SKM-1 treated with dmso at 0.1 percent for 144 hours (cell line): ENCODE measurements at regions not wholly inside any gene's neighbourhood (a gene's known extent, or its start where the extent isn't known, plus 50 kb on each side); places are given as distances from the start of the nearest gene placed in this dataset.

Source experiments
- DNase-seq: peaks from one replicate; lab custom pipeline; 2025; ENCODE audit not compliant: unreplicated experiment; lab: John Stamatoyannopoulos, UW

DNA sequence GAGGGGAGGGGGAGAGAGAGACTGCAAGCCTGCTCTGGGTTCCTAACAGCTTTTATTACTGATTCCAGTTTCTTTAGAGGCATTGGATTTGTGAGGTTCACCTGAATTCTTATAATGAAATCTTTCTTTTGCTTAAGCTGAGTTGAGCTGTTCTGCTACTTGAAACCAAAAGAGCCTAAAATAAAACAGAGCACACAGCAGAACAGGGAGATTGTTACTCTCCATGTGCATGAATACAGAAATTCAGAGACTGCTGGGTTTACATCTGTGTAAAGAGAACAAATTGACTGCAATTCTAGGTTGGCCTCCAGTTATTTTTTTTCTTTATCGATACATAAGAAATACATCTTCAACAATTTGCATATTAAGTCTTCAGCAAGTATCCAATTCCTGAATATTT, 168.8 kb upstream of the NRIP1 start:
- no peak for DNase-seq

DNA sequence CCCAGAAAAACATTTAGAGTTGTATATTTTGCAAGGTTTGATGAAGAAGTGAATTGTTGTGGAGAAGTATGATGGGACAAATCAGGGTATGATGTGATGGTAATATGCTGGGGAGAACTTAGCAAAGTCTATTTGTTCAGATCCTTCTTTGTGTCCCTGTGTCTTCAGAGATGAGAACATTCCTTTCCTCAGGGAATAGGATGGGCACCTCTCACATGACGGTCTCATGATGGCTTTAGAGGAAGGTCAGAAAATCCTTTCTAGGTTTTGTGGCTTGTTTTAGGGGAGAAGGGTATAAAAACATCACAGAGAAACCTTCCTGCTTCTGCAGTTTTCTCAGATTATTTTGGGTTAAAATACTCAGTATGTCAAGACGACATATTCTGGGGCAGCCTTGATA, 171.3 kb upstream of the NRIP1 start:
- DNase-seq: no peak

DNA sequence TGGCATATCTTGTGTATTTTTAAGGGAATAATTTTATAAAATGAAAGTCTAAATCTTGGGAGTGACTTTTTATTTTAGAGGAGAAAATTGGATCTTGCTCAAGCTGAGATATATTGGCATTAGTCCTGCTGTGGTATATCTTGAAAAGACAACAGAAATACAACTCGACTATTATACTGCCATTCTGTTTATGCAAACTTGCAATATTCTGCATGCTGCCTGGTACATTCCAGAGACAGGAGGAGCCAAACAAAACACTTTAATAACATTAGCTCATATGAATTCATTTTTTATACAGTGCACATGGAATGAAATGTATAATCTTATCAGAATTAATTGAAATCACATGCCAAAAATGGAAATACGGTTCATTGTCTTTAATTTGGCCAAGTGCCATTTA, 176.0 kb upstream of the NRIP1 start:
- no peak for DNase-seq

DNA sequence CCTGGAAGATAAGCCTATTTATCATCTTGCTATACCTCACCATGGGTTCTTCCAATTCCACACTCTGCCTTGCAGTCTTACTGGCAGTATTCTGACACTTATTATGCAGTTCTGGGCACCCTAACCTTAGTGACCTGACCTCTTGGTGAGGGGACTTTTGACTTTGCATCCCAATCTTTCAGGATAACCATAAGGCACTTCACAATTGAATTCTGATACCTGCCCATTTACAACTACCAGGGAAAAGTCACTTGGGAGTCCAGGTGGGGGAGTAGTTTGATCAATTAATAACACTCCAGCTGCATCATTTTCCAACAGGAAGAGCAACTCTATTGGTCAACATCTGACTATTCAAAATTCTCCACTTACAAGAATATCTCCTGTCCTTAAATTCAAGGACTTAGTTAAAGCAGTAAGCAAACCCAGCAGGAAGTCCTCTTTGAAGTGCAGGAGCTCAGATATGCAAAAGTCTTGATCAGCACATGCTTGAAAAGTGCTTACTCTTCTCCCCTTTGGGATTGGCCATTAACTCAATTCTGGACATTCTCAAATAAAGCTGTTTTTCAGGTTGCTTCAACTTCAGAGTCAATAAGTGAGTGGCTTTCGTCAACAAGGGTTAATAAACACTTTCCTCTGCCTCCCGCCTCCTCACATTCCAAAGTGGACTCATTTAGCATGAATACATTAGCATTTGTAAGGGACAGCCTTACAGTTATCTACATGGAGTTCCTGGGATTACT, 177.4 kb upstream of the NRIP1 start:
- DNase-seq: no peak

DNA sequence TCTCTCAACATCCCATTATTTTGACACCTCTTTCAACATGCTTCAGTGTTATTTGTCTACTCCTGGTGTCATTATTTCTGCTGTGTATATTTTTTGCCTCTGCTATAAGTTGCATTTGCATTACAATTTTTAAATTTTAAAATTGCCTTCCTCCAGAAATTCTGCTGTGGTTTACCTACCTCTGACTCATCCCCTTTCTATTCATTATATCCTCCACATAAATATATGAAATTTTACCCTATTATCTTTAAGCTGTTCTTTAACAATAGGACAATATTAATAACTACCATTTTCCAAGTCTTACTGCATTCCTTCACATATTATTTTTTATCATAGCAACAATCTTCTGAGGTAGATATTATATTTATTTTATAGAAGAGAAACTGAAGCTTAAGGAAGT, 178.1 kb upstream of the NRIP1 start:
- DNase-seq: no peak

DNA sequence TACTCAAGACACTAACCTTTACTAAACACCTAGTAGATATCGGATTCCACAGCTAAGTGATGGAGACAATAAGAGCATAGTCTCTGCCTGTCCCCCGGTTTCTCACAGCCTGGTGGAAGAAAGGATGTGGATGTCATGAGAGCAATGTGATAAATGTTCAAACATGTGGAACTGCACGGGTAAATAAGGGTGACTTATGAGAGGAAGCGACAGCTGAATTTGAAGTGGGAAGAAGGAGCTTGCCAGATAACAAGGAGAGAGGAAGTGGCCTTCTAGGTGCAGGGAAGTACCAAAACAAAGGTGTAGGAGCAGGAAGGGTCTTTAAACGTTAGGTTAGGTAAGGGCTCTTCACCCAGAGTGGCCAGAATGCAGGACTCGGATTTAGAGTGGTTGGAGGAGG, 178.6 kb upstream of the NRIP1 start:
- no peak for DNase-seq

DNA sequence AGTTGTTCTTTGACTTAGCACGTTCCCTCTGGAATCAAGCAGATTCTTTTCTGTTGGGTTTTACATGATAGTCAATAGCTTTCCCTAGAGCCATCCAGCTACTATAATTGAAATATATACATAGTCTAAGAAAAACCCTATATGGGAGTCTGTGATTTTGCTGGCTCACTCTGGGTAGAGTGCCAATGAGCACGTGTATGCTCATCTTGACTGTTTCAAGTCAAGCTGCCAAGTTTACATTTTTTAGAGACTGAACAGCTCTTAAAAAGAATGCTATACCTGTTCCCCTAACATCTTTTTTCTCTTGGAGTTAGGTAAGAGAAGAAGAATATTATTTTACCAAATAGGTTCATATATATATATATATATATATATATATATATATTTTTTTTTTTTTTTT, 182.8 kb upstream of the NRIP1 start:
- no peak for DNase-seq

DNA sequence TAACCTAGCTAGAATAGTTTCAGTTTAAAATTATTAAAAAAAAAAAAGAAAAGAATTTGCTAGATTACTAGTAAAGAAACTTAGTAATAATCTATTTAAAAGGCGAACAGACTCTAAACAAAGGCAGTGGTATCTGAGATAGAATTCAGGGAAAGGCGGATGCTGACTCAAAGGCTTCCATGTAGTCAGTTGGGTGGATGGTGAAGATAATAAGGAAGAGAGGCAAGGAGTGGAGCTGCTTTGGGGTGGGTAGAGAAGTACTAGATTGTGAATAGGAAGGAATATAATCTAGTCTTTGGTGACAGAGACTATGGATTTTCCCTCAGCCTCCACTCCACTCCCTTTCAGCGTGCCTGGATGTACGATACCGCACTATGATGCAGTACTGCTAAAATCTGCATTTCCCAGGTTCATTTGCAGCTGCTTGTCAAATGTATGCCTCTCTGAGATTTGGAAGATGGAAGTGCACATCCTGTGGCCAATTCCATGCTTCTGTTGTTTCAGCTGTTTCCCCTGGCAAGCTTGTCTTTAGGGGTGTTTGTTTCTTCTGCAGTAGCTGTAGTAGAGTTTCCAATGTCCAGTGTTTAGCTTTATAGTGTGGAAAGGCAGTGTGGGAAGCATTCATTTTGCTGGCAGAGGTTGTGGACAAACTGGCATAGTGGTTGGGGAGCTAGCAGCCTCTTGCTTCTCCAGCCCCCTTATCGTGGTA, 184.6 kb upstream of the NRIP1 start:
- DNase-seq: no peak

DNA sequence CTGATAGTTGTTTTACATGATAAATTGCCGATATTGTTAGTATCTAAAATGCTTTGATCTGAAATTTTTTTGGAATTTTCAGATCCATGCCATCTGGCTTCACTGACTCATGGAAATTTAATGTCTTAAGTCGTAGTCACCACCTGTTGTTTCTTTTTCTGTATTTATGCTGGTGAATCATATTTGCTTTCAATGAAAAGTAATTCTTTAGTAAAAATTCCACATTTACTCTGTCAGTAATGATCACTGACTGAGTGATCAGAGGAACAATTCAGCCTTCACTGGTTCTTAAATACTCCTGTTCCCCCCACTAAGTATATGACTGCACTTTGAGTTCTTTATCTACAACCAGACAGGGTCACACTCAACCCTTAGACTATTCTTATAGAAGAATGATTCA, 185.6 kb upstream of the NRIP1 start:
- DNase-seq: no peak

DNA sequence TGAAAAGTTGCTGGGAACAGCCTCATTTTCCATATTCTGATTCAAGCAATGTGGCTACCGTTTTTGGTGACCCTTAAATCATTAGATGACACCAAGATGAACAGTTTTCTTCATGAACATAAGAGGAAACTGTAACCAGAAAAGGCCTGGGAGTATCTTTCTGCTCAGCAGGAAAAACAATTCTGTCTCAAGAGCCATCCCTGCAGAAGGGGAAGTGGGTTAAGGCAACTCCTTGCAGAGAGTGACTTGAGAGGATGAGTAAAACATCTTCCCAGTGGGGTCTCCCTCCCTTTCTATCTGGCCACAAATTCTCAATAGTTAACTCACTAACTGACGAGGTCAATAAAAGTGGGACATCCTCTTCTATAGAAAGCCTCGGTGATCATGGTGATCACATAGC, 187.6 kb upstream of the NRIP1 start:
- DNase-seq: peak; percentile 43

DNA sequence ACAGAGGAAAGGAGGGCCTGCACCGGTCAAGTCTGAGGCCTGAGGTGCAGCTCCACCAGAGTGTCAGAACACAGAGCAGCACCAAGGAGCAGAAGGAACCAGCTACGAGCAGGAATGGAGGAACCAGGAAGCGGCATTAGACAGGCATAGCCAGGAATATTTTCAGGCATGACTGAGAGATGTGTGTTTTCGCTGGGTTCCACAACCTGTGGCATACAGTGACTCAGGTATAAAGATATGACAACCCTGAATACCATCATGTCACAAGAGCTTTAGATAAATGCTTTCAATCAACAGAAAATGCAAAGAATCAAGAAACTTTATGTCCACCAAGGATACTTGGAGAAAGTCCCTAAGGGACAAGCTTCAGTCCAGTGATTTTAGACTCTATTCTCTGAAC, 189.3 kb upstream of the NRIP1 start:
- DNase-seq: no peak

DNA sequence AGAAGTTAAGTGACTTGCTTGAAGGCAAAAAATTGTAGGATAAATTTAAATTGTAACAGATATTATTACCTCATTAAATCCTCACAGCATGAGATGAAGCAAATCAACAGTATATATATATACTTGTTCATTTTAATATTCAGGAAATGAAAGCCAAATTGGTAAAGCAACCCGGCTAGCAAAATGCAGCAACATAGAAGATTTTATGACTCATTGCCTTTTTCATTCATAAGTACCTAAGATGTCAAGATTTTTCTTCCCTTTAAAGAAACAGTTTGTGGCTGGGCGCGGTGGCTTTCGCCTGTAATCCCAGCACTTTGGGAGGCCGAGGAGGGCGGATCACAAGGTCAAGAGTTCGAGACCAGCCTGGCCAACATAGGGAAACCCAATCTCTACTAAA, 190.5 kb upstream of the NRIP1 start:
- DNase-seq: no peak

DNA sequence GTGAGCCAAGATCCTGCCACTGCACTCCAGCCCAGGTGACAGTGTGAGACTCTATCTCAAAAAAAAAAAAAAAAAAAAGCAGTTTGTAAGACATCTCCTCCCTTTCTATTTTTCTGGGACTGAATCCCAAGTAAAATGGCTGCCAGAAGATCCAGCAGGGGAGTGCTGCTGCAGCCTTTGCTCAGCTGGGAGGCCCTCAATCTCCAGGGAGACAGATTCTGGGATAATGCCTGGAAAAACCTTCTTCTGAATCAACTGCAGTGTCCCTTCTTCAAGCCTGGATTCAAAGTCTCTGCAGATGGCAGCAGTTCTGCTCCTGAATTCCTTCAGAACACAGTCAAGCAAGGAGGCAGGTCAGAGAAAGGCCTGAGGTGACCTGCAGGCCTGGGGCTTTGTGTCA, 191.0 kb upstream of the NRIP1 start:
- DNase-seq: no peak

DNA sequence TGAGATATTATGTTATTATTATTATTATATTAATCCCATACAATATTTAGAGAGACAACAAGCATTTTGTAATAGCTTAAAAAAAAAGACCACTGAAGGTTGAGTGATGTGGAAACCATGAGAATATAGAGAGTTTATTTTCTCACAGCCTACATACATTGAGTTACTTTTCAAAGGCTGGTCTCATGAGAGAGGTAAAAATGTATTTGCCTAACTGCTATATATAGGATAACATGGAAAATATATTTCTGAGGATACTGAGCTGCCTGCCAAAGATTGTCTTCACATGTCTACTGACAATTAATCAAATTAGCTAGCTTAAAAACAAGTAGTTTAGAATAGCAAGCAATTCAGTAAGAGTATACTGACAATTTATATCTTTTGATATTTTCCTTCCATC, 192.2 kb upstream of the NRIP1 start:
- DNase-seq: no peak

DNA sequence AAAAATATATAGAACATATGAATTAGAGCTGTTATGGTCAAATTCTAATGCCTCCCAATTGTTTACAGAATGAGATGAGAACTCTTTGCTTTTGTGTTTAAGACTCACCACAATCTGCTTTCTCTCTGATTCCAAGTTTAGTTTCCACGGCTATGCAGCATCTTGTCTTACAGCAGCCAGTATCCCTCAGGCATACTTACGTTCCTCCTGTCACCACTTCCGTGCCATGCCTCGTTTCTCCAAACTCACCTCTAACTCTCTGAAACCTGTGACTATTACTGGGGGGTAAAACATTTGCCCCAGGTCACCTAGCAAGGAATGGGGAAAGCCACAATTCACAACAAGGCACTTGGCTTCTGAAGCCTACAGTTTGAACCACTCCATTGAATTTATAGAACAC, 192.8 kb upstream of the NRIP1 start:
- no peak for DNase-seq

DNA sequence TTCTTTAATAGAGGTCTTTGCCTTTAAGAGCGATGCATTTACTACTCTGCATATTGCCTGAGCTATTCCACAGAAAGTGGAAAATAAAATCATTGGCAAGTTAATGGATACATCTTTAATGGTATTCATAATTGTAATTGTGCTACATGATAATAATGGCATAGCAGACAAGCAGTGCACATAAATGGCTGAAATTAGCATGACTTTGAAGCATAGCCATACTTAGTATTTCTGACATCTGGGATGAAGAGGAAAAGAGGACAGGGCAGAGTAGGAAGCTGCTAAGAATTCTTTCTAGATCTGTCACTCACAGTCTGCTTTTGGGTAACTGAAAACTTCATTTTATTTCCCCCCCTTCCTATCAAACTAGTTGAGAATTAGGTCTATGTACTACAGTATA, 195.0 kb upstream of the NRIP1 start:
- no peak for DNase-seq

DNA sequence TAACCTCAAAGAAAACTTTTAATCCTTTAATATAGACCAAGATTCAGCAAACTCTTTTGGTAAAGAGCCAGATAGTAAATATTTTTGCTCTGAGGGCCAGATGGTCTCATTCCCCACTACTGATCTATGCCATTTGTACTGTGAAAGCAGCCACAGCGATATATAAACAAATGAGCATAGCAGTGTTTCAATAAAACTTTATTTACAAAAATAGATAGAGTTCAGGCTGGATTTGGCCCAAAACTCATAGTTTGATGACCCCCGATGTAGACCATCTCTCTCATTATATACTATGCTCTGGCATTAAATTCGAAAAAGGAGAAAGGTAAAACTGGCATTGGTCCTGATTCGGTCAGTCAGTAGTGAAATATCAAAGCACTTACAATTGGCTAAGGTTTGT, 195.8 kb upstream of the NRIP1 start:
- no peak for DNase-seq

DNA sequence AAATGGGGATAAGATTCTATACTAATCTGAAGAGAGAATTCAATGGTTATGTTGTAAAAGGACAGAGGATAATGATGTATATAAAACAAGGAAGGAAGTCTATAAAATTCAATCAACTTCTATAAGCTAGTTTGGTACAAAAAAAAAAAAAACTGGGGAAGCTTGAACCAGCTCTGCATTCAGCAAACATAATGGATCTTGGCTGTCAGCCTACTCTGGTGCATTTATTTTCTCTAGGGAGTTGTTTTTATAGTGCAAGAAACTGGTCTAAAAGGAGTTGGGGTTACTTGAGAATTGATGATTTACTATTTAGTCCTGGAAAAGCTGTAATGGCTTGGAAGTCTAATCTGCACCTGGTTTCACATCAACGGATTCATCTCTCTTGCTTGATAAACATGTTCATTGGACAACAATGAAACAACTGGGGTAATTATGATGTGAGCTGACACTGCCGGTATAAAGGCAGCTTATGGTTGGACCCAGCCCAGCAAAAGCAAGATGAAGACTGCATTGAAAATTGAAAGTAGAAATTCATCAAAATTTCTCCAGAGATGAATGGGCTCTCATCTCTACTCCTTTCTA, 199.4 kb upstream of the NRIP1 start:
- DNase-seq: no peak

DNA sequence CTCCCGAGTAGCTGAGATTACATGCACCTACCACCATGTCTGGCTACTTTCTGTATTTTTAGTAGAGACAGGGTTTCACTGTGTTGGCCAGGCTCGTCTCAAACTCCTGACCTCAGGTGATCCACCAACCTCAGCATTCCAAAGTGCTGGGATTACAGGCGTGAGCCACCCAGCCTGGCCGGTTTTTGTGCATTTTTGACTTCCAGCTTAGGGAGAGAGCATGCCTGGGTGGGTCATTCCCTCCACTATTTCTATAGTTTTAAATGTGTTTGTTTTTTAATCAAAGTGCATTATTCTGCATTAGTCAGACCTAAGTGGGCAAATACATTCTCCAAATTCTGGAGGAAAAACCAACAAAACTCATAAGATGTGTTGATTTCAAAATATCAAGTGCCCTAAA, 207.4 kb upstream of the NRIP1 start:
- DNase-seq: no peak

DNA sequence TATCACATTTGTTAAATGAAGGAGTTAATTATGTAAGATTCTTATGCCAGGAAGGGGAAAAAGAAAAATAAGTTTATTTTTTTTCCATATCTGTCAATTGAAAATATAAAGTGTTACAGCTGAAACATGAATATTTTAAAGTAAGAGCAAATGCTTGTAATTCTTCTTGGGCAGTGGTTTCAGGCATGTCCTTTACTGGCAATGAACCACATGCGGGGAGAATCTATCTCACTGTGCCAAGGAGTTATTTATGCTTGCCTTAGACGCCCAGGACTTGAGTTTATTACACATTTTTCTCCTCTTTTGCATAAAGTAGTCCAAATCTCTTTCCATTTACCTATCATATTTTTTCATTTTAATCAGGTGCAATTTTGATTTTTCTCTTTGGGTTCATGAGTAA, 207.8 kb upstream of the NRIP1 start:
- no peak for DNase-seq

DNA sequence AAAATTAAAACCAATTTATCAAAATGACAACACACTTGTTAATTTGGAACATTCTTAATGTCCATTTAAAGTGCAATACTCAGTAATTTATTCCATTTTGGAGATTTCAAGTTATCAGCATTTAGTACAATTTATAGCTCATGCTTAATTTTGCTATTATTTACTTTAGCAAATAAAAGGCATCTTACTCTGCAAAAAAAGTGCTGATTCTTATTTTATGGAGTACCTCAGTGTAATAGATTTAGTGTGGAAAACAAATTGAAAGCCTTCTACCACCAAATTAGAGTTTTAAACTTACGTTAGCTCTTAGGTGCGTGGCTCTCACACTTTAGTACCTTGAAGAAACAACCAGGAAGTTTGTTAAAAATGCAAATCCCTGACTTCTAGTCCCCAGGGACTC, 208.4 kb upstream of the NRIP1 start:
- no peak for DNase-seq

DNA sequence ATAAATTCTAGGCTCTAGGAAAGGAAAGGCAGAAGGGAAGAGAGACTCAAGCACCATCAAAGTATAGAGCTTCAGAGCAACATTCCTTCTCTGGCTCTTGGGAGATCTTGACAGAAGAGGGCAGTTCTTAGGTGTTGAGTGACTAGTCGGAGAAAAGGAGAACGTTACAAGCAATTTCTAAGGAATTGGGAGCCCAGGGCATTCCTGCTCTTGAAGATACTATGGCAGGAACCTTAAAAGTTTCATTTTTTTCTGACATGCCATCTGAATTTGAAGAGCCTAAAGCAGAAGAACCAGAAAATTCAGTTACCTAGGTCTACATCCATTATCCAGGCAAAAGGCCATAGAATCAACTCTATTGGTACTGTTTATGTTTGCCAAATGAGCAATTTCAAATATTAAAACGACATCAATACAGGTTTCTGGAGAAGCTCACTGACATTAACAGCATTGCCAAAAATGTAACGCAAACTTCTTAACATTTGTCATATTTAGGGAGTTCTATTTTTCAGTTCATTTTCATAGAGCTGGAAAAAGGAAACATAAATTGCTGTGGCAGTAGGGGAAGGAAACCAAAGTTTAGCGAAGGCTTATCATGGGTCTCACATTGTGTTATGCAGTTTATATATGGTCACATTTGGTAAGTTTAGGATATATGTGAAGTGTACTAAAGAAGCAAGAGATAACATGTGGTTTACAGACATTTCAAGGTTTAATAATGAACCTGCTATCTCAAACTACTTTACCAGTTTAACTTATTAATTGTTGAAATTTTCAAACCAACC, 210.1 kb upstream of the NRIP1 start:
- DNase-seq: no peak
